GM21526 (cell line): ENCODE measurements at regions not wholly inside any gene's neighbourhood (a gene's known extent, or its start where the extent isn't known, plus 50 kb on each side); places are given as distances from the start of the nearest gene placed in this dataset.
"Not testable (repeated sequence)": the region's sequence is repeated elsewhere in the genome, so short reads cannot be mapped to it uniquely, and the experiment has no call there.

Experiments
- ATAC-seq: cut with Tn5 transposase; IDR thresholded peaks from one replicate; pipeline ENCODE4 v1.9.1; 2021; ENCODE audit warnings: moderate library complexity; ENCODE audit not compliant: unreplicated experiment, low FRiP score

DNA sequence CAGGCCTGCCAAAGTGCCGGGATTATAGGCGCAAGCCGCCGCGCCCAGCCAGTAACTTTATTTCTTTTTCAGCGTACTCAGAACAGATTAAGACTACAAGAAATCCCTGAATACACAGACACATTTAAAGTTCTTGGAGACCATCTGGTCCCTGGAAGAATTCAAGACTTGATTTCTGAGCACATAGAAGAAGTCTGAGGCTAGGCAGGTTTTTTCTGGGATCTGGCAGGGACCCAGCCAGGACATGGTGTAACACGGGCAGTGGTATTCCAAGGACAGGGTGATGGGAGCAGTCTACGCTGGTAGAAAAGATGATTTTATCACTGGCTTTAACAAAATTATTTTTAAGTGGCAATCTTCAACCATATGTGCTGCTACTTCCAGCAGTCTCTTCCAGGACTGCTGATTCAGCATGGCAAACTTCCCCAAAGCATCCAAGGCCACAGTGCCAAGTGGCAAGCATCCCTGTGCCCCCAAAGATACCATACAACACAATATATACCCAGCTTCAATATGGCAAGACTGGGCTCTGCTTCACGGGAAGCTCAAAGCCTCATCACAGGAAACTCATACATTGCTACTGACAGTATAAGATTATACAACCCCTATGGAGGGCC lies 105.2 kb upstream of the OR5AK2 start:
- ATAC-seq: no peak

DNA sequence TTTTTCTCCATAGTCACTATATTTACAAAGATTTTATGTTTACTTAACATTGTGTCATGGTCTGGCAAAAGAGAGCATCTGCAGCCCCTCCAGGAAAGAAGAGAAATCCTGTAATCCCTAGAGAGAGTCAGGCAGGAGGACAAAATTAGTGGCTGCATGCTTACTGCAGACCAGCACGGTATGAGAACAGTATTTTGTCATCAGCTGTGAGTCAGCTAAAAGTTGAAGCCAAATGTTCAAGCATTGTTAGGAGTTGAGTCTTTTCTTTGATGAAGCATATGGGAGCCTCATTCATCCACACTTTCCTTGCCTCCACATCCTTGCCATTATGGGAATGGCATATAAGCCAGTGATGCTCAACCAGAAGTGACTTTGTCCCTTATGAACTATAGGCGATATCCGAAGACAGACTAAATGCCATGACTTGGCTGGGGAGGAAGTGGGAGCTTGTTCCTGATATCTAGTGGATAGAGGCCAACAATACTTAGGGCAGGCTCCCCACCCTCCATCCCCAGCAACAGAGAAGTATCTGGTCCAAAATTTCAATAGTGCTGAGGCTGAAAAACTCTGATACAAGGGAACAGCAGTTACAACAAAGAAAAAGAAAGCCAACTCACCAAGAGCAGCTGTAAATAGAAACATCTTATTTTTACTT lies 112.0 kb upstream of the OR5AK2 start:
- ATAC-seq: no peak

GRCh38 chr11:56855217-56855616 lies 106.7 kb upstream of the OR9G4 start:
- ATAC-seq: no peak

- no peak for ATAC-seq
These were observed 103.6 kb upstream of the OR9G4 start for GRCh38 chr11:56852131-56852530.

DNA sequence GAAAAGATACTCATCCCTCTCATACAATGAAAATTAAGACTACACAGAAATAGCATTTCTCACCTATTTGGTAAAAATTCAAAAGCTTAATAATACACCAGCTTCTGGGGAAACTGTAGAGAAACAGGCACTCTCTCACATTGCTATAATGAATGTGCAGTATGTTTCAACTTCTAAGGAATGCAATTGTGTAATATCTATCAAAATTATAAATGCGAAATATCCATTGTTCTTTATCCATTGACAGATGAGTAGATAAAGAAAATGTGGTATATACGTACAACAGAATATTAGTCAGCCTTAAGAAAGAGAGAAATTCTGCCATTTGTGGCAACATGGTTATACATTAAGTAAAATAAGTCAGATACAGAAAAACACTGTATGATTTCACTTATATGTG lies 101.4 kb upstream of the OR9G4 start:
- ATAC-seq: no peak

DNA sequence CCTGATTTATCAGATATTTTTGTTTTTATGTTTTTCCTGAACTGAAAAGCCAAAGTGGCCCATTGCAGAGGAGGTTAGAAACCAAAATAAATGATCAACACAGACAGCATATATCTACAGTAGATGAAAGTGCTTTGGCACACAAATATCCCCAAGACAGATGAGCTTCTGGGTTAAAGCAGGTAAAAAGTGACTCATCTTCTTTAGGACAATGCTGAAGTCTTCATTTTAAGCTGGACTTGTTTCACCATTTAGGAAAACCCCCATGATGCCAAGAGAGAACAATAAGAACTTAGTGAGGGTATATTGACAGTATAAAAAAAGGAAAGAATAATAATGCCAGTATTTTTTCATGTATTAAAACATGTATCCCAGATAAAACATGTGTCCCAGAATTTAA lies 100.8 kb upstream of the OR9G4 start:
- ATAC-seq: no peak

- ATAC-seq: no peak
These were observed 99.8 kb upstream of the OR9G4 start for GRCh38 chr11:56848141-56848809.

DNA sequence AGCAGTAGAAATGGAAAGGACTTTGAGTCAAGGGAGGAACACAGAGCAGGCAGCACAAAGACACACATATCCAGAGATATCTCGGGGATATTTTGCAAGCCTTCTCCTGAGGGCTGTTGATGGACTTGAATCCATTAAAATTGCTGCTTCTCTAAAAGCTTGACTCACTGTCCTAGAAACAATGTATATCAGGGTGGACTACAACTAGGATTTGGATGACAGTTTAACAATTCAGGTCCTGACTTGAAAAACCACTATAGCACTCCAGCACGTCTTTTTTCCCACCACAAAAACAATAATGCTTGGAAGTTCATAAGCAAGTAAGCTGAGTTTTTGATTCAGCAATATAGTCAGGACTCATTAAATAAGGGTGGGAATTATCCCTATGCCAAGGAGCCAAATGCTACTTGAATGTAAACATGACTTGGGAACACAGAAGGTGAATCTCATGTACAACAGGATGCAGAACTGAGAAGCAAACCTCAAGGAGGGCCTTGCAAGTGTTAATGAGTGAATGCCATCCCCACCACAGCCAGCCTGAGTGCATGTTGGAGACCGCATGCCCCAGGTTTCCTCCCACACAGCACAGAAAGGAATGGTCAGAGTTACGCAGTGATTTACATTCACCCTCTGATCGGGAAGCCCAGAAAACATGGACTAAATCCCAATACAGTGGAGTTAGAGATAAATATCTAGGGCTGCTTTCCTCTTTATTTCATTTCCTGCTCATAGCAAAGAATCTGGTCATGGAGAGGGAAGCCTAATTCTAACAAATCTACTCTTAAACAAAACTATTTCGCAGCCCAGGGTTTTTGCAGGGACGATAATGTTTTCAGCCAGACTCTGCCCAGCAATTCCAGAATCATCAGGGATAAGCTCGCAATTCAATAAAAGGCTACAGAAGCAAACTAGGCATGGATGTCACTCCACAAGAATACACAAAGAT lies 98.4 kb upstream of the OR9G4 start:
- ATAC-seq: no peak

DNA sequence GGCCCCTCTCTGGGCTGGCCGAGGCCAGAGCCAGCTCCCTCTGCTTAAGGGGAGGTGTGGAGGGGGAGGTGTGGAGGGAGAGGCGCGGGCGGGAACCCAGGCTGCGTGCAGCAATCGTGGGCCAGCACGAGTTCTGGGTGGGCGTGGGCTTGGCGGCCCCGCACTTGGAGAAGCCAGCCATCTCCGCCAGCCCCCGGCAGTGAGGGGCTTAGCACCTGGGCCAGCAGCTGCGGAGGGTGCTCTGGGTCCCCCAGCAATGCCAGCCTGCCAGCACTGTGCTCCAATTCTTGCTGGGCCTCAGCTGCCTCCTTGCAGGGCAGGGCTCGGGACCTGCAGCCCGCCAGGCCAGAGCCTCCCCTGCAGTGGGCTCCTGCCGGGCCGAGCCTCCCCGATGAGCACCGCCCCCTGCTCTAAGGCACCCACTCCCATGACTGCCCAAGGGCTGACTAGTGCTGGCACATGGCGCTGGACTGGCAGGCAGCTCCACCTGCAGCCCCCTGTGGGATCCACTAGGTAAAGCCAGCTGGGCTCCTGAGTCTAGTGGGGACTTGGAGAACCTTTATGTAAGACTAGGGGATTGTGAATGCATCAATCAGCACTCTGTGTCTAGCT lies 96.7 kb upstream of the OR9G4 start:
- ATAC-seq: no peak

- ATAC-seq: no peak
These were observed 95.3 kb upstream of the OR9G4 start for GRCh38 chr11:56843816-56844215.

DNA sequence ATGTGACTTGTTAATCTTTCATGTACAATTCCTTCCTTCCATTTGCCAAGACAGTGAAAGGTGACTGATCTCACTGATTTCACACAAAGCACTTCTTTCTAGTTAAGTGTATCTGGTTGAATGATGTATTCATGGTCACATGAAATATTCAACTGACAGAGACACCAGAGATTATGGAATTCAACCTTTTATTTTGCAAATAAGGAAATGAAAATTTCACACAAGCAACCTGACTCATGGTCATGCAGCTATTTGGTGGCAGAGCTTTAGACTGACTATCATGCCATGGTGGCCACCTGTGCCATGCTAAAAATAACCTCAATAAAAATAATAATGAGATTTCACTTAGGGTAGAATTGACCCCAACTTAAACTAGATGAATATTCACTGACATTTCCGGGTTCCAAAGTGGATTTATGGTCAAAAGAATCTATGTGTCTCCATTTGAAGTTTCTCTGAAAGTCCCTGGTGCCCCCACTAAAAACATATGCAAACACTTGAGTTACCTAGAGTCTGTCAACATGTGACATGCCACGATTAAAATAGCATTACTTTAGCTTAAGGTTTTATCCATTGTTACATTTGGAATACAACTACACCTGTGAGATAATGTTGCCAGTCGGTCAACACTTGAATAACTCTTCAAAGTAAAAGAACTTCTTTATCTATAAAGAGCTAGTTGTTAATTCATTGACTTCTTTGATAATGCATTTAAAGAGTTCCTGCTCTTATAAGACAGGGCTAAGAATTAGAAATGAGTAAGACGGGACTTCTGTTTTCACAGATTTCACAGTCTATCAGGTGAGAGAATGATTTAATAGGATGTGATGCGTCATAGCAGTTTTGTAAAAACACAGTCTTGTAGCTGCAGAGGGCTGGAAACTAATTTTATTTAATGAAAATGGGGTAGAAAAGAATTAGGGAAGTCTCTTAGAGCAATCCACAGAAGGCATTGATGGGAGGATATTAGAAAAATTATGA lies 94.6 kb upstream of the OR9G4 start:
- ATAC-seq: no peak

DNA sequence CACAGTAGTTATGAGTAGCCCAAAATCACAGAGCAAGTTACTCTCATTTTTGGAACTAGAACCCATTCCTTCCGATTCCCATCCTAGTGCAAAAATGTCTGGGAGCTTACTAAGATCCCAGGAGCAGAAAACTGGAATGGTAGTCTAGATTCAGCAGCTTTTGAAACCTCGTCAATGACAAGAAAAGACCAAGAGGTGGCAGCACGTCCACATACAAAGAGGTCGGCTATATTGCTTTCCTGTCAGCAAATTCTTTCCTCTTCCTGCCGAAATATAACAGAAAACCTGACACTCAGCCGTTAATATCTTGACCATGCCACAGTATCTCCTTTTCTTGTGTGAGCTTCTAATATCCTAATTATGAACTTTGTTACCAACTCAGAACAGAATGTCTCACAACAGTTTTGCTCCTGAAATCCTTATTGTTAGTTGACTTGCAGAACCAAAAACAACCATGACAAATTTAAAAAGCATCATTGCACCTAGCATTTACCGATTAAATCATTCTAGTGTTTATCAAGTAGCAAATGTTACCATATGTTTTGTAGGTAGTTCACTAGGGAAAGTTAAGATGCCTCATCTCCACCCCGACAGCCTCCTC lies 92.8 kb upstream of the OR9G4 start:
- ATAC-seq: peak; percentile 68

DNA sequence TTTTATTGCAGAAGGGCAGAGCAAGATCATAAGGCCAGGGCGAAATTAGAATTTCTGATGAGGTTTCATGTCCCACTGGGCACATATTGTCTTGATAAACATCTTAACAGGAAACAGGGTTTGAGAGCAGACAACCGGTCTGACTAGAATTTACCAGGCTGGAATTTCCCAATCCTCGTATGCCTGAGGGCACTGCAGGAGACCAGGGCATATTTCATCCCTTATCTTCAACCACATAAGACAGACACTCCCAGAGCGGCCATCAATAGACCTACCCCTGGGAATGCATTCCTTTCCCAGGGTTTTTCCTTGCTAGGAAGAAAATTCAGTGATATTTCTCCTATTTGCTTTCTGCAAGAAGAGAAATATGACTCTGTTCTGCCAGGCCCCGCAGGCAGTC lies 78.9 kb upstream of the OR9G4 start:
- ATAC-seq: not testable (repeated sequence)

GRCh38 chr11:56819916-56820315 lies 71.4 kb upstream of the OR9G4 start:
- no peak for ATAC-seq

DNA sequence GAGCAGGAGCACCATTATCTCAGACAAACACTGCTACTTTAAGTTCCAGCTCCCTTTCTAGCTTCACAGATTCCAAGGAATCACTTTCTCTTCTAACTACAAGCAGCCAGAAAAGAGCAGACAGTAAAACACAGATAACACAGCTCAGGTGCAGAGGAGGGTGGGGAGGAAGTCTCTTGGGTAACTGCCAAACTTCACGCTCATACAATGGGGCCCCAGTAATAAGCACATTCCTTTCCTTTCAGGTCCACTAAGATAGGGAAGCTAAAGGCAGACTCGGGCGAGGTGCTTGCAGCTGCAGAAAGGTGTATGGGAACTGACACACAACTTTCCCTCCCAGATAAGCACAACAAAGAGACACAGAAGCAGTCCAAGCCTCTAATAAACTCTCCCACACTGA lies 69.2 kb upstream of the OR9G4 start:
- ATAC-seq: no peak

GRCh38 chr11:56816259-56816658 lies 67.8 kb upstream of the OR9G4 start:
- ATAC-seq: no peak

DNA sequence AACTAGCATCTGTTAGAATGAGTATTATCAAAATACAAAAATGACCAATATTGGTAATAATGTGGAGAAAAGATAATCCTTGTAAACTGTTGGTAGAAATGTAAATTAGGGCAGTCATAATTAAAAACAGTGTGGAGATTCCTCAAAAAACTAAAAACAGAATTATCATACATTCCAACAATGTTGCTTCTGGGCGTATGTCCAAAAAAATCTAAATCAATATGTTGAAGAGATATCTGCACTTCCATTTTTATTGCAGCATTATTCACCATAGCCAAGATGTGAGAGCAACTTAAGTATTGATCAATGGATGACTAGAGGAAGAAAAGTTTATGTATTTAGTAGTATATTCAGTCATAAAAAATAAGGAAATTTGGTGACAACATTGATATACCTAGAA lies 59.8 kb upstream of the OR9G4 start:
- ATAC-seq: no peak

DNA sequence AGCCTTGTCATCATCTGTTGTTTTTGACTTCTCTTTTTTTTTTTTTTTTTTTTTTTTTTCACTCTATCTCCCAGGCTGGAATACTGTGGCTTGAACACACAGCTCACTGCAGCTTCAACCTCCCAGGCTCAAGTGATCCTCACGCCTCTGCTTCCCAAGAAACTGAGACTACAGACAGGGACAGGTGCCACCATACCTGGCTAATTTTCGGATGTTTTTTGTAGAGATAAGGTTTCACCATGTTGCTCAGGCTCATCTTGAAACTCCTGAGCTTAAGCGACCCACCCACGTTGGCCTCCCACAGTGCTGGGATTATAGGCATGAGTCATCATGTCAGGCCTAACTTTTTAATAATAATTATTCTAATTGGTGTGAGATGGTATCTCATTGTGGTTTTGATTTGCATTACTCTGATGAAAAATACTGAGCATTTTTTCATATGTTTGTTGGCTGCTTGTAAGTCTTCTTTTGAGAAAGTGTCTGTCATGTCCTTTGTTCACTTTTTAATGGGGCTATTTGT lies 51.3 kb upstream of the OR9G4 start:
- ATAC-seq: no peak
